HL-60 (cell line): ENCODE measurements at regions not wholly inside any gene's neighbourhood (a gene's known extent, or its start where the extent isn't known, plus 50 kb on each side); places are given as distances from the start of the nearest gene placed in this dataset.

Experiments
- CTCF ChIP-seq: IDR thresholded peaks from one replicate; pipeline ENCODE4 v1.5.1; 2011; ENCODE audit warnings: low read length, control low read depth, inconsistent platforms; ENCODE audit not compliant: insufficient read depth
- GABPA ChIP-seq: IDR thresholded peaks from 2 replicates; pipeline ENCODE4 v1.6.1; 2012; ENCODE audit warnings: low read depth
- POLR2AphosphoS5 ChIP-seq: IDR thresholded peaks from 2 replicates; pipeline ENCODE4 v1.6.1; 2012; ENCODE audit warnings: low read depth
- REST ChIP-seq: IDR thresholded peaks from 2 replicates; pipeline ENCODE4 v1.6.1; 2012; ENCODE audit warnings: low read depth; ENCODE audit not compliant: insufficient replicate concordance

GRCh38 chrX:65828599-65828998, 161.1 kb downstream of the MSN start:
- TF ChIP-seq CTCF = no peak
- no peak for TF ChIP-seq POLR2AphosphoS5
- TF ChIP-seq GABPA = no peak
- TF ChIP-seq REST = no peak
